HG03439 (cell line): ENCODE measurements at regions not wholly inside any gene's neighbourhood (a gene's known extent, or its start where the extent isn't known, plus 50 kb on each side); places are given as distances from the start of the nearest gene placed in this dataset.
"Not testable (repeated sequence)": the region's sequence is repeated elsewhere in the genome, so short reads cannot be mapped to it uniquely, and the experiment has no call there.

Source experiments
- ATAC-seq: cut with Tn5 transposase; IDR thresholded peaks from one replicate; pipeline ENCODE4 v1.9.1; 2021; ENCODE audit warnings: mild to moderate bottlenecking, moderate library complexity; ENCODE audit not compliant: unreplicated experiment

DNA sequence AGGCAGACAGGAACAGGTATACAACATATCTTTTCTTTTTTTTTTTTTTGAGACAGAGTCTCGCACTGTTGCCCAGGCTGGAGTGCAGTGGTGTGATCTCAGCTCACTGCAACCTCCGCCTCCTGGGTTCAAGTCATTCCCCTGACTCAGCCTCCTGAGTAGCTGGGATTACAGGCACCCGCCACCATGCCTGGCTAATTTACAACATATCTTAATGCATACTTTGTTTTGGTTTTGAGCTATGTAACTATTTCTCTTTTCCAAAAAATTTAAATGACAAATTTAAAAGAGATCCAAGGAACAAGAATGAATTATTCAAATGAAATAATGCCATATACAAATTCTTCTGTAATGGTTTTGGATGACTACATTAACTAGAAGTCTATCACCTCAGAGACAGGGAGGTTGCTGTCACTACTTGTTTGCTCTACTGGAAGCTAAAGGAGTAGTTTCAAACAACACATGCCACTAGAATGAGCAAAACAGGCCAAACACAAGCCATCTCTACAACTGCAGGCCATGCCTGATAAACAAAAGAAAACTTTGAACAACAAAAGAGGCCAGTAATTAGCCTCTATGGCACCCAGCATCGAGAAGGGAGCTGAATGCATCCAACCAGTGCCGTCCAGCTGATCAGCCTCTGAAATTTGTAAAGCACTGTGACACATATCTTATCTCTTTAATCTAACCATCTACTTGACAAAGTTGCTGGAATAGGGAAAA, 133.6 kb upstream of the VOPP1 start:
- ATAC-seq = not testable (repeated sequence)

DNA sequence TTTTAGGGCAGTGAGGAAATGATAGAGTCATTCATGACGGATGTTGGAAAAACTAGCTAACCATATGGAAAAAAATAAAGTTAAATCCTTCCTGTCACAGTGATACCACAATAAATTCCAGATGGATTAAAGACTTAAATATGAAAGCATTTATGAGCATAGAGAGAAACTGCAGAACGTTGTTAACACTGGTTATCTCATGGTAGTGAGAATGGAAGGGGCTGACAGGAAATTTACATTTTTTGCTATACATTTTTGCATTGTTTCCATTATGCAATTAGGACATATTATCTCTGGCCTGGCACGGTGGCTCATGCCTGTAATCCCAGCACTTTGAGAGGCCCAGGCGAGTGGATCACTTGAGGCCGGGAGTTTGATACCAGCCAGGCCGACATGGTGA, 130.5 kb upstream of the VOPP1 start:
- not testable (repeated sequence) for ATAC-seq

DNA sequence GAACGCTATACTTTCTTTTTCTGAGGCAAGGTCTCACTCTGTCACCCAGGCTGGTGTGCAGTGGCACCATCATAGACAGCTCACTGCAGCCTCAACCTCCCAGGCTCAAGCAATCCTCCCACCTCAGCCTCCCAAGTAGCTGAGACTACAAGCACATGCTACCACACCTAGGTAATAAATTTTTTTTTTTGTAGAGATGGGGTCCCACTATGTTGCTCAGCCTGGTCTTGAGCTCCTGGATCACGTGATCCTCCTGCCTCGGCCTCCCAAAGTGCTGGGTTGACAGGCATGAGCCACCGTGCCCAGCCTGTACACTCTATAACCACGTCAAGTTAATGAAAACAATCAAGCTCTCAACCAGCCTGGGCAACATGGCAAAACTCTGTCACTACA, 127.1 kb upstream of the VOPP1 start:
- ATAC-seq = not testable (repeated sequence)

DNA sequence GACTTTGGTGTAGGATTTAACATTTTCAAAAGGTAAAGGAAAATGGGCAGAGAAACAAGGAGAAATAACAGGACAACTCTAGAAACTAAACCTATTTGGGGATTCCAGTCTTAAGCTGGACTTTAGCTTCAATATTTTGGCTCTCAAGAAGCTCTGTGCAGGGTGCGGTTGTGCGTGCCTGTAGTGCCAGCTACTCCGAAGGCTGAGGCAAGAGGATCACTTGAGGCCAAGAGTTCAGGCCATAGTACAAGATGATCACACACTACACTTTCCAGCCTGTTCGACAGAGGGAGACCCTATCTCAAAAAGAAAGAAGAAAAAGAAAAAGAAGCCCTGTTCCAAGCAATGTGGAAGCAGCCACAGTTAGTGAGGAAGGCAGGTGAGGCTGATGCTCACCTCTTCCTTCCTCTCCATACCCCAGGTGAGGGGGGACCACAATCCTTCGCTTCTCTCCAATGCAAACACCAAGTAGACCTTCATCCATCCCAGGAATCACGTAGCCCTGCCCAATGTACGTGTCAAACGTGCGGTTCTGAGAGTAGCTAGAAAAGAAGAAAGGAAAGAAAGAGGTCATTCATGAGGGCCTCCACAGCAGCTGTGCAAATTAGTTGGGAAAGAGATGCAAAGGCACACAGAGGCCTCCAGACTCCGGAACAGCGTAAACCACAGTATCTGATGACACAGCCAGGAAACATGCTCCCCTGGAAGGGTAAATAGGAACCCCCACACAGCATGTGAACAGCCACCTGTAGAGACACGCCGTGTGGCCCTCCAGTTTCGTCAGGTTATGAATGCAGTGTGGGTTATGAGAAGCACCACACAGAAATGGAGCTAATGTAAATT, 126.5 kb upstream of the VOPP1 start:
- peak; percentile 88 for ATAC-seq

DNA sequence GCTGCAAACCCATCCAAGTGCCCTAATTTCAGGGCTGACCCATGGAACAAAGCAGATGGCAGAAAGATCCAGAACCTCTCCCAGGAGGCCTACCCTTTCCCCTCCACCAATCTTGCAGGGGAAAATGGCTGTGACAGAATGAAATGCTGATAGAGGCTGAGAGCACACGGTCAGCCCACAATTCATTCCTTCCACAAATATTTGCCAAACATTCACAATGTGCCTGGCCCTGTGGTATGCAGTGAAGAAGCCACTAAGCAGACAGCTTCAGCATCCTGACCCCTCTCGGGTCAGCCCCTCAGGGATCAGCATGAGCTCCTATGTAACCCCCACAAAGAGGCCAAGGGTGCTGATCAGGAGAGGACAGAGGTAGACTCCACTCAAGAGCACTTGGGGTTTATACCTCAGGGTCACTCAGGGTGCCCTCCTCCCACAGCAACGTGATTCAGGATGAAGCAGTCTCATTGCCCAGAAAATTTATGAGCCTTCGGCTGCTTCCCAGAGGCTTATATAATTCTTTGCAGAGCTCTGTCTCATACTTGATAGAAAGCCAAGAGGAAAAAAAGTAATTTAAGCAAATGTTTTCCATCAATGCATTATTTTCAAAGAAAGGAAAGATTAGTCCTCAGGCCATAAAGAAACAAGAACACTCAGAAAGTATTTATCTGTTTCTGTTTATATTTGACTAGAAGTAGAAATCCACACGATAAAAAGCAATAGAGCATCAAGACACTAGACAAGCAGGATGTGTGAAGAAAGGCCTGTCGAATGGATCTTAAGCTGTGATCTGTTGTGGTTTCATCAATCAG, 123.8 kb upstream of the VOPP1 start:
- not testable (repeated sequence) for ATAC-seq

DNA sequence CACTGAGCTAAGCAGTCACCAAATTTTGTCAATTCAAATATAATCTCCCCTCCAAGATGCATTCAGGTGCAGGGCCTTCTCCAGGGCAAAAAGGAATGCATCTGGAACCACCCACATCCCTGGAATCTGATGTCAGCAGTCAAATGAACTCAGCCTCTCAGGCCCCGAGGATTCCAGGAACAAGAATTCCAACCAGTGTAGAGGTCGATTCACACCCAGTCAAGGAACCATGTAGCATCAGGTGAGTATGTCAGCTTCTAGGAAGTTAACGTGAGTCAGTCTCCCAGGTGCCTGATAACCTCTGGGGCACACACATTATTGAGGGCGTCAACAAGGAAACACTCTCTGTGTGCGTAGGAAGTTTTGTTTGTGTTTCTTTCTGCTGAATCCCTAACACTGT, 122.2 kb upstream of the VOPP1 start:
- not testable (repeated sequence) for ATAC-seq

DNA sequence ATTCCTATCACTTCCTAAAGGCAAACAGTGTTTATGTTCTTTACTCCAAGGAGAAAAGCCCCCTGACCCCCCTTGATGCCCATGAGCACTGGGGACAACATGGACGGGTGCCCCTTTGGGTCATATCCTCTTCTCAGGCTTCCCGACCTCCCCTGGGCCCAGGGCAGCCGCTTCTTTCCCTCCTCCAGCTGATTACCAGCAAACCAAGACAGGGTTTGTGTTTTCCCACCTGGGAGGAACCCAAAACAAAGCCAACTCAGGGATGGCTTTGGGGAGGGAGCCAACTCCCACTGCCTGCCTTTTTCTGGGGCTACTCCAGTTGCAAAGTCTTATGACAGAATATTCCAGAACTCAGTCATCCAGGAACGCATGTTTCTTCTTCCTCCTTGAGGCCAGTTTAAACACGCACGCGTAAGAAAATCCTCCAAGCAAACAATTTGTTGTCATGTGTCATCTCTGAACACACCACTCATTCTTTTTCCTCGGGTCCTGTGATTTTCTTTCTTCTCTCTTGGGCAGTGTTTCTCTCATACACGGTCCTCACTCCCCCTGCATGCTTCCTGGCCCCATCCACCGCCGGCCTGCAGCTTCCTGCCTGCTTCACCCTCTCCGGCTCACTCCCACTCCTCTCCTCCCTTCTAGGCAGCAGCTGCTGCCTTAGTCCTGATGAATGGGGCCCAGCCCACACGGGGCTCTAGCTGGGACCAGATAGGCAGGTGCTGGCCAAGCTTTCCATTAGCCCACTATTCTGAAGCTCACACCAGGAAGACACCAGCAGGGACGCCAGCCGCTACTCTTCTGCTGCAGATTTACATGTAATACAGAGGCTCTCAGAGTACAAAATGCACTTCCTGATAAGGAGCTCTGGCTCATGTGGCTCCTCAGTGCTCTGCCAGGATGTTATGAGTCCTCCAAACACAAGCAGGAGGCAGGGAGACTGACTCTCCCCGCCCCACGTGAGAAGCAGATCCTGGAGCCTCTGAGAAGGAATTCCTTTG, 116.7 kb upstream of the VOPP1 start:
- not testable (repeated sequence) for ATAC-seq

DNA sequence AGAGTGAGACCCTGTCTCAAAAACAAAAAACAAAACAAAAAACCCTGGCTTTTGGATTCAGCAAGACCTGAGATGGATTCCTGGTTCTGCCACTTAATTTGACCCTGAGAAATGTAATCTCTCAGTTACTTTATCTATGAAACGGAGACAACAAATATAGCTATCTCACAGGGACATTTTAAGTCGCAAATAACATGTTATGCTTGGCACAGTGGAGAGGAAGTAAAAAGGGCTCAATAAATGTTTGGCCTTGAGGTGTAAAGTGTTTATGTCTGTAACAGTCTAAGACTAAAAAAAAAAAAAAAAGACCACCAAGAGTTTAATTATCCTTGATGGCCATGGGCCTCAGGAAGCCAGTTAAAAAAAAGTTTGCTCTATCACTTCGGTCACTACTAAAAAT, 116.0 kb upstream of the VOPP1 start:
- ATAC-seq = not testable (repeated sequence)

DNA sequence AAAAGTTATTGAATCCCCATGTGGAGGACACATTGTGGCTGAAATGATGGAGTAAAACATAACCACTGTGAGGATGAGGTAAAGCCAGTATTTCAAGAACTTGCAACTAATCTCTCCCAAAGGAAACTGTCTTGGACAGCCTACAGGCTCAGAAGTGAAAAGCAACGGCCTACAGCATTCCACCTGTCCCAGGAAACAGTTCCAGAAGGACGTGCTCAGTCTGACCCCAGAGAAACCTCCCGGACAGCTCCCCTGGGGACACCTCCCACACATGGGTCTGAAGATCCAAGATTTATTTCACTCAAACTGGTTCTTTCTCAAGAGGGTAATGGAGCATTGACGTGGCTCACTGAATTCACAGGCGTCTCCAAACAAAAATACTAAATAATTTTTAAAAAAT, 115.0 kb upstream of the VOPP1 start:
- not testable (repeated sequence) for ATAC-seq

DNA sequence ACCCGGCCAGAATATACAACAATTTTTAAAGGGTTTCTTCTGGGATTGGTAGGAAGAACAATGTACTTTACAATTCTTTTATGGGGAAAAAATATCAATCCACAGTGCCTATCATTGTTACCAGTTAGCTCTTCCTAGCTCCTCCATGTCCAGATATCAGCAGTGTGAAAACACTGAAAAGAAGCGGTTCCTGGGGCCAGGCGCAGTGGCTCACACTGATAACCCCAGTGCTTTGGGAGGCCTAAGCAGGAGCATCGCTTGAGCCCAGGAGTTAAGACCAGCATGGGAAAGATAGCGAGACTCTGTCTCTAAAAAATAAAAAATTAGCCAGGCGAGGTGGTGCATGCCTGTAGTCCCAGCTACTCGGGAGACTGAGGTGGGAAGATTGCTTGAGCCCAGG, 114.5 kb upstream of the VOPP1 start:
- ATAC-seq = not testable (repeated sequence)

DNA sequence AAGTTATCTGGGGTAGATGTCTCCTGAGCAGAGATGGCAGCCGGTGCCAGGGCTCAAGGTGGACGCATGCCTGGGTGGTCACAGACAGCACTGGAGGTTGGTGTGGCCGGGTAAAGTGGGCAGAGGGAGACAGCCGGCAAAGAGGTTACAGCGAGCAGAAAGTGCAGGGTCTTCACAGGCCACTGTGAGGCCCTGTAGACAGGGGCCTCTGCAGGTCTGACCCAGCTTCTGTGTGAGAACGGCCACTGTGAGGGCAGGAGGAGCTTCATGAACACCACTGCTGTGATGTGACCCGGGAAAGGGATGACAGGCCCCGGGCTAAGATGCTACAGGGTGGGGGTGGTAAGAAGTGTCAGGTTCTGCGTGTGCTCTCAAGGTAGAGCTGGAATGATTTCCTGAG, 111.2 kb upstream of the VOPP1 start:
- ATAC-seq = not testable (repeated sequence)

DNA sequence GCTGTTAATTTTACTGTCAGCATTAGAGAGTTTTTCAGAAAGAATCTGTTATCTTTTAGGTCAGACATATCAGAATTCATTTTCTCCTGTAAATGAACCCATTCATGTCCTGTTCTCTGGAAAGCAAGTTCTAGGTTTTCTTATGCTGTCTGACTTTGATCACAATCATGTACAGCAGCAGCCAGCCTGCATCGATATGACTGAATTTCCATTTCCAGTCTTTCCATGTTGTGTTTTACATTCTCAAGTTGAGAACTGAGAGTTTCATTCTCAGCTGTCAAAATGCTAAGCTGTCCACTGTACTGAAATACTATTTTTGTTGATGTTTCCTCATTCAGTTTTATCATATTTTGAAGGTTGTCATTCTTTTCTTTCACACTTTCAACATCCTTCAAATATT, 103.3 kb upstream of the VOPP1 start:
- not testable (repeated sequence) for ATAC-seq

DNA sequence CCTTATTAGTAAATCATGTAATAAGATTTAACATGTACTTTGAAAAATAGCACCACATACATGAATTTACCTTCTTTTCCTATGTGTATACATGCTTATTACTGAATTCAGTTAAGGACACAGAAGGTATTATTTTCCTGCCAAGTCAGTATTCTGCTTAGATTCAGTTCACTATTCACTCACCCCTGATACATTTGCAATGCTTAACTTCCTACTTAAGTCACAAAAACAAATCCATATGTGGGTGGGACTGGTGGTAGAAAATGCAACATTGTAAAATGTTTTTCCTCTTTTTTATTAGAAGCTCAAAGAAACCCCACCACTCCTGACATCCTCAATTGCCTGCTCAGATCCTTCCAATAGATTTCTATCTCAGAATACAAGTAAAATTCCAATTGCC, 101.2 kb upstream of the VOPP1 start:
- ATAC-seq = not testable (repeated sequence)

DNA sequence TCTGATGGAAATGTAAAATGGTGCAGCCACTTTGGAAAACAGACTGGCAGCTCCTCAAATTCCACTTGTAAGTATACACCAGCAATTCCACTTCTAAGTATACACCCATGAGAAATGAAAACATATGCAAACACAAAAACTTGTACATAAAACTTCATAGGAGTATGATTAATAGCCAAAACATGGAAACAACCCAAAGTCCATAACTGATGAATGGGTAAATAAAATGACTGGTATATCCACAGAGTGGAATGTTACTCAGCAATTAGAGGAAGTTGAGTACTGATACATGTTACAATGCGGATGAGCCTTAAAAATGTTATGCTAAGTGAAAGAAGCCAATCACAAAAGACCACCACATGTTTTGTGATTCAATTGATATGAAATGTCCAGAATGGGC, 99.8 kb upstream of the VOPP1 start:
- ATAC-seq = not testable (repeated sequence)

DNA sequence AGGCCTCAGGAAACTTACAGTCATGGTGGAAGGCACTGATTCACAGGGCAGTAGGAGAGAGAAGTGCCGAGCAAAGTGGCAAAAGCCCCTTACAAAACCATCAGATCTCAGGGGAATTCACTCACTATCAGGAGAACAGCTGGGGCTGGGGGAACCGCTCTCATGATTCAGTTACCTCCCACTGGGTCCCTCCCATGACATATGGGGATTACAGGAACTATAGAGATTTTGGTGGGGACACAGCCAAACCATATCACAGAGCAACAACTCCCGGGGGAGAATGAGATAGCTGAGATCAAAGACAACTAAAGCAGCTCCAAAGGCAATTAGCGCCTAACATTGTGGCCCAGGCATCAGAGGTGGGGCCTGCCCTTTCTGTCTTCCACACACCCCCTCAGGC, 85.4 kb upstream of the VOPP1 start:
- ATAC-seq = no peak

DNA sequence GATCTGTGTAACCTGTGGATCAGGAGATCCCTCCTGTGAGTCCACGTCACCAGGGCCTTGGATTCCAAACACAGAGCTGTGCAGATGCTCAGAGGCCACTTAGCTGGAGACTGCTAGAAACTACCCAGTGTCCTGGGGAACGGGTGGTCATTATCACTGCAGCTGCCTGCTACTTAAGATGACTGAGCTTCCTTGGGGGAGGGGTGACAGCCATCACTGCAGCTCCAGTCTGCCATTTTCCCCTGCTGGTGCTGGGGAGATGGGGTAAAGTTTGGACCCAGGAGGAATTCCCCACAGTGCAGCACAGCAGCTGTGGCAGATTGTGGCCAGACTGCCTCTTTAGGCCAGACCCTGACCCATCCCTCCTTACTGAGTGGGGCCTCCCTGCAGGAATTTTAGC, 78.8 kb upstream of the VOPP1 start:
- ATAC-seq = no peak

DNA sequence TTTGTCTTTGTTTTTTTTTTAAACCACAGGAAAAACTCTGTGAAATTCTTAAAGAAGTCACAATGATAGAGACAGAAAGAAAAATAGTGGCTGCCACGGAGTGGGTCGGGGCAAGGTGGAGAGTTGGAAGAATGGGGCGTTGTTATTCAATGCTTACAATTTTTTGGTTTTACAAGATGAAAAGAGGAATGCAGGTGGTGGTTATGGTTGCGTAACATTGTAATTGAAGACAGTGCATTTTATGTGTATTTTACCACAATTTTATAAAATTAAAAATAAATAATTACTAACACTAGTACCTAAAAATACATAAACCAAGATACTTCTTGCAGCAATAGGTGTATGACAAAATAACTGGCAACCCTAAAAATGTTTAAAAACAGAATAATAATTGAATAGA, 76.9 kb upstream of the VOPP1 start:
- no peak for ATAC-seq

DNA sequence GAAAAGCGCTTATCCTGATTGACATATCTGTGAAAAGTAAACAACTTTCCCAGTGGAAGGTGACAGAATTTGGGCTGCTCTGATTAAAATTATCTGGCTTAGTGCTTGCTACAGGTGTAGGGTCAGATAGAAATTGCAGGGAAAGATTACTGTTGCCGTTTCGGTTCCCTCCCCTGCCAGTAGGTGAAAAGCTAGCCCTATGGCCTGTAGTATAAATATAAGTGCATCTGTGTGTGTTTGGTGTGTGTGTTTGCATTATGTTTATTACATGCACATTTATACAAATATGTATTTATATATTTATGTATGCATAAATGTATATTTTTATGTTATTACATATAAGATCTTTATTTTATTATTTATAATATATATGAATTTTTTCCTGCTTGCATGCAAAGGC, 72.3 kb upstream of the VOPP1 start:
- no peak for ATAC-seq

DNA sequence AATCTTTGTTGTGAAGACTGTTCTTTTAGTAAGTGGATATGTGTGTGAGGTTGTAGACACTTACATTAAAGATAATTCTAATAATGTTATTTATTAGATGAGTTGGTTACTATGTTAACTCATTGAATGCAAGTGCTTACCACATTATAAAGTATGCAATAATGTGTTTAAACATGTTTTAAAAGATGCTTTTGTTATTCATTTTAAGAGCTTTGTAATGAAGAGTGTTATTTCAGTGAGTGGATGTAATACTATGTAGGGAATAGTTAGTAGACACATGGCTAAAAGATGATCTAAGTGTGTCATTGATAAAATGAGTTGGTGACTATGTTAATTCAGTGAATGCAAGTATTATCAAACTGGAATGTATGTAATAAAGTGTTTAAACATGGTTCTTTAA, 70.0 kb upstream of the VOPP1 start:
- ATAC-seq = no peak

DNA sequence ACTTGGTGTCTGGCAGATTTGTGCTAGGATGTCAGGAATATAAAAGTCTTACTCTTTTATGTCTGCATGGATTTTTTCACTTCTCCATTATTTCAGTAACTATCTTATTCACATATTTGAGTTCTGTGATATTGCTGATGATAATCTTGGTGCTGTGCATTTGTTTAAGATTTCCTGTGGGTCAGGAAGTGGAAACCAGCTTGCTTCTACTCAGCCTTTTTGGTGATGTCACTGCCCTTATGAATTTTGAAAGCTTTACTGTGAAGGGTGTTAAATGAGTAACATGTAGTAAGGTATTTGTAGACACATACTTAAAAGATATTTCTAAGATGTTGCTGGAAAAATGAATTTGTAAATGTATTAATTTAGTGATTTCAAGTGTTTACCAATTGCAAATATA, 69.5 kb upstream of the VOPP1 start:
- ATAC-seq = peak; percentile 51
